K562 (cell line): ENCODE measurements at regions not wholly inside any gene's neighbourhood (a gene's known extent, or its start where the extent isn't known, plus 50 kb on each side); places are given as distances from the start of the nearest gene placed in this dataset.

Source experiments
- ATAC-seq: fragments of 200-7000 bp; cut with Tn5 transposase; 3 replicates; pipeline ENCODE4 v1.9.1; 2020; ENCODE audit warnings: moderate library complexity
- BruUV-seq: library from RNA; stranded (reverse); fragments of 400-500 nt; replicated peaks from 2 replicates; lab custom pipeline; 2021; lab: Mats Ljungman, UMichigan
- CTCF ChIA-PET: fragments of 300-600 bp; formaldehyde crosslinking; extraction: SDS; loops from one replicate; lab custom pipeline; 2021; ENCODE audit warnings: low intra/inter-chr PET ratio; lab: Yijun Ruan, JAX
- POLR2A ChIA-PET: fragments of 300-600, 350-650 bp; sonication (Branson Sonifier 250); formaldehyde crosslinking; extraction: SDS; loops from one replicate; lab custom pipeline; 2021; ENCODE audit warnings: antibody characterized with exemption, inconsistent platforms; lab: Yijun Ruan, JAX
- DNase-seq, 4 experiments: peaks; one replicate each; pipeline versions ENCODE4 v3.0.0 to v3.0.0-alpha.2; 2011 to 2018; ENCODE audit warnings: low spot score in 3 of 4, mixed read lengths in 3 of 4; ENCODE audit errors: extremely low read depth in 1 of 4
- FAIRE-seq: peaks from 2 replicates; lab custom pipeline; 2011; peaks lifted over from hg19 to GRCh38; lab: Jason Lieb, UNC
- H2AFZ ChIP-seq: 2 replicates; pipeline ENCODE4 v1.6.0; 2011; ENCODE audit warnings: low read depth, low read length, control low read depth, inconsistent platforms
- H3K27ac ChIP-seq: fragments of 200-600 bp; 3 replicates; pipeline ENCODE4 v1.8.0; 2011; ENCODE audit warnings: low read depth, mild to moderate bottlenecking, control low read depth, inconsistent platforms, low read length, moderate library complexity, mixed read lengths; ENCODE audit errors: extremely low read depth
- H3K27me3 ChIP-seq, 2 experiments: fragments of 300-600 bp in 1 of 2; 2 replicates in 1 of 2; 3 replicates in 1 of 2; pipeline versions ENCODE4 v1.6.0 to v1.8.0; 2011; ENCODE audit warnings: inconsistent platforms in 2 of 2, low read length in 2 of 2, mild to moderate bottlenecking in 1 of 2, mixed read lengths in 1 of 2, moderate library complexity in 1 of 2; ENCODE audit not compliant: control insufficient read depth in 2 of 2, insufficient read depth in 2 of 2
- H3K36me3 ChIP-seq: fragments of 300-600 bp; 3 replicates; pipeline ENCODE4 v1.8.0; 2011; ENCODE audit warnings: mild to moderate bottlenecking, low read length, inconsistent platforms; ENCODE audit not compliant: control insufficient read depth, insufficient read depth
- H3K4me1 ChIP-seq, 2 experiments: fragments of 200-600 bp in 1 of 2; replicated peaks in 1 of 2; 2 replicates in 1 of 2; 3 replicates in 1 of 2; pipeline versions ENCODE4 v1.5.1 to v1.8.0; 2011; ENCODE audit warnings: inconsistent platforms in 2 of 2, low read length in 2 of 2, mild to moderate bottlenecking in 1 of 2, mixed read lengths in 1 of 2, moderate library complexity in 1 of 2; ENCODE audit not compliant: control insufficient read depth in 2 of 2, insufficient read depth in 2 of 2
- H3K4me2 ChIP-seq: 2 replicates; pipeline ENCODE4 v1.6.1; 2011; ENCODE audit warnings: low read length, control low read depth, inconsistent platforms, mixed read lengths; ENCODE audit not compliant: insufficient read depth
- H3K4me3 ChIP-seq: fragments of 200-600 bp; sonication (generic), shearing (Covaris generic); 2 replicates; pipeline ENCODE4 v1.5.1; 2016; ENCODE audit warnings: control low read depth, inconsistent platforms
- H3K79me2 ChIP-seq: fragments of 200-600 bp; 3 replicates; pipeline ENCODE4 v1.8.0; 2011; ENCODE audit warnings: low read length, inconsistent platforms; ENCODE audit not compliant: control insufficient read depth, insufficient read depth
- H3K9ac ChIP-seq, 2 experiments: 2 replicates each; pipeline versions ENCODE4 v1.6.0 to v1.6.1; 2011; ENCODE audit warnings: low read depth in 2 of 2, low read length in 2 of 2, control low read depth in 1 of 2, inconsistent platforms in 1 of 2, mild to moderate bottlenecking in 1 of 2, mixed read lengths in 1 of 2; ENCODE audit not compliant: insufficient read depth in 1 of 2
- H3K9me1 ChIP-seq: one replicate; pipeline ENCODE4 v1.6.0; 2011; ENCODE audit warnings: inconsistent platforms, mild to moderate bottlenecking, low read length, moderate library complexity; ENCODE audit not compliant: control insufficient read depth, insufficient read depth
- H3K9me3 ChIP-seq: replicated peaks from 2 replicates; pipeline ENCODE4 v1.5.1; 2011; ENCODE audit warnings: low read depth, low read length, inconsistent platforms; ENCODE audit not compliant: control insufficient read depth, insufficient read depth
- H4K20me1 ChIP-seq: replicated peaks from 2 replicates; pipeline ENCODE4 v1.6.1; 2011; ENCODE audit warnings: low read length, inconsistent platforms, mixed read lengths; ENCODE audit not compliant: control insufficient read depth, insufficient read depth
- CBX2 ChIP-seq: fragments of 200-600 bp; sonication (generic); IDR thresholded peaks from one replicate; pipeline ENCODE4 v1.6.1; 2012; ENCODE audit warnings: mild to moderate bottlenecking, low read length, inconsistent platforms; ENCODE audit not compliant: insufficient read depth, poor library complexity, severe bottlenecking
- ELK1 ChIP-seq: sonication (generic); formaldehyde crosslinking; IDR thresholded peaks from 2 replicates; pipeline ENCODE4 v1.8.1; 2022; ENCODE audit warnings: missing genetic modification reagents
- SUPT5H ChIP-seq: fragments of 450-650 bp; IDR thresholded peaks from 2 replicates; pipeline ENCODE4 v1.6.1; 2016
- THRAP3 ChIP-seq: fragments of 450-650 bp; IDR thresholded peaks from 2 replicates; pipeline ENCODE4 v1.6.1; 2016; ENCODE audit warnings: mild to moderate bottlenecking, inconsistent platforms, borderline replicate concordance
- ZNF318 ChIP-seq, 2 experiments: fragments of 450-650 bp; IDR thresholded peaks; 2 replicates each; pipeline ENCODE4 v1.6.1; 2016; ENCODE audit warnings: mild to moderate bottlenecking in 2 of 2, borderline replicate concordance in 1 of 2, low read depth in 1 of 2, moderate library complexity in 1 of 2
- ZNF444 ChIP-seq: fragments of 250-450 bp; sonication (Bioruptor Pico); IDR thresholded peaks from 2 replicates; pipeline ENCODE4 v1.4.0; 2020; ENCODE audit warnings: mild to moderate bottlenecking, moderate library complexity
- ZNF79 ChIP-seq: fragments of 250-450 bp; sonication (Bioruptor Pico); IDR thresholded peaks from 2 replicates; pipeline ENCODE4 v1.4.0; 2020; ENCODE audit warnings: low read depth, mild to moderate bottlenecking, moderate library complexity
- in situ Hi-C: fragments of 300-500 bp; cut with MboI; formaldehyde crosslinking; loops from 4 replicates; pipeline ENCODE4 v1.15.0; 2018; ENCODE audit warnings: inconsistent platforms, mixed read lengths
- intact Hi-C: fragments of 100-400 bp; cut with micrococcal nuclease; formaldehyde crosslinking; loops from 2 replicates; pipeline ENCODE4 v1.14.2; 2022
- TF ChIP-seq, protein P1 (sequence below): fragments of 250-450 bp; sonication (Bioruptor Pico); IDR thresholded peaks from 2 replicates; pipeline ENCODE4 v1.5.1; 2021; ENCODE audit warnings: mild to moderate bottlenecking
- TF ChIP-seq, protein P2 (sequence below), 2 experiments: IDR thresholded peaks; 2 replicates each; pipeline ENCODE4 v1.6.1; 2011; ENCODE audit warnings: borderline replicate concordance in 1 of 2, control low read depth in 1 of 2, low read depth in 1 of 2, low read length in 1 of 2, mild to moderate bottlenecking in 1 of 2, mixed read lengths in 1 of 2, moderate library complexity in 1 of 2; ENCODE audit not compliant: insufficient read depth in 1 of 2, insufficient read length in 1 of 2, poor library complexity in 1 of 2, severe bottlenecking in 1 of 2; ENCODE audit errors: extremely low read depth in 1 of 2

DNA sequence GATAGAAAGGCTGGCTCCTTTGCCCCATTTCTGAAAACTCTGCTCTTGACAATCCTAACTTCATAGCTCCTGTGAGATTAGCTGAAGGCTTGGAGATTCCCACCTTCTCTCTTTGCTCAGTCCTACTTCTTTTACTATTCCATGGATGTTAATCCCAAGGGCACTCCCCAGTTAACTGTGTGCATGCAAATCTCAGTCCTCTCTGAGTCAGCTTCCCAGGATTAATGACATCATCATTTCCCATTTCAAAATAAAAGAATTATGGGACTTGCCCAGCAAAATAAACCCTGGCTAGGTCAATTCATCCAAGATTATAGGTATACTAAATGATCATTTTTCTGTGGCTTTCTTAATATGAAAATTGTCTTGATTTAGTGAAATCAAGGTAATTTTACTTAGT lies 328.6 kb upstream of the NR3C2 start:
- no TSS peak for BruUV-seq
- H3K9ac ChIP-seq: no peak overlapping the region
- no peak for TF ChIP-seq CBX2
- TF ChIP-seq ZNF444: no peak
- TF ChIP-seq, protein P1, sequence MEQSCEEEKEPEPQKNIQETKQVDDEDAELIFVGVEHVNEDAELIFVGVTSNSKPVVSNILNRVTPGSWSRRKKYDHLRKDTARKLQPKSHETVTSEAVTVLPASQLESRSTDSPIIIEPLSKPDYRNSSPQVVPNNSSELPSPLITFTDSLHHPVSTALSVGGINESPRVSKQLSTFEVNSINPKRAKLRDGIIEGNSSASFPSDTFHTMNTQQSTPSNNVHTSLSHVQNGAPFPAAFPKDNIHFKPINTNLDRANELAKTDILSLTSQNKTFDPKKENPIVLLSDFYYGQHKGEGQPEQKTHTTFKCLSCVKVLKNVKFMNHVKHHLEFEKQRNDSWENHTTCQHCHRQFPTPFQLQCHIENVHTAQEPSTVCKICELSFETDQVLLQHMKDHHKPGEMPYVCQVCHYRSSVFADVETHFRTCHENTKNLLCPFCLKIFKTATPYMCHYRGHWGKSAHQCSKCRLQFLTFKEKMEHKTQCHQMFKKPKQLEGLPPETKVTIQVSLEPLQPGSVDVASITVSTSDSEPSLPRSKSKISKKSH: no peak
- TF ChIP-seq, protein P2, sequence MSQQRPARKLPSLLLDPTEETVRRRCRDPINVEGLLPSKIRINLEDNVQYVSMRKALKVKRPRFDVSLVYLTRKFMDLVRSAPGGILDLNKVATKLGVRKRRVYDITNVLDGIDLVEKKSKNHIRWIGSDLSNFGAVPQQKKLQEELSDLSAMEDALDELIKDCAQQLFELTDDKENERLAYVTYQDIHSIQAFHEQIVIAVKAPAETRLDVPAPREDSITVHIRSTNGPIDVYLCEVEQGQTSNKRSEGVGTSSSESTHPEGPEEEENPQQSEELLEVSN (IDR thresholded peaks at IDR 0.05; ENCODE audit: borderline replicate concordance in 1 of 2, extremely low read depth in 1 of 2, insufficient read depth in 1 of 2, insufficient read length in 1 of 2, low read depth in 1 of 2, low read length in 1 of 2, poor library complexity in 1 of 2, severe bottlenecking in 1 of 2): no peak
- no peak for TF ChIP-seq THRAP3
- TF ChIP-seq SUPT5H: no peak
- no peak for TF ChIP-seq ZNF318 (IDR thresholded peaks at IDR 0.05; ENCODE audit: borderline replicate concordance in 1 of 2, low read depth in 1 of 2)
- no peak for TF ChIP-seq ELK1 (CRISPR knock-in tag)
- TF ChIP-seq ZNF79 (CRISPR knock-in tag): no peak
- H3K27ac ChIP-seq: no peak overlapping the region
- H3K9me3 ChIP-seq: no peaks in the 10 kb centered on the region
- H3K4me3 ChIP-seq: no peak overlapping the region
- no peak overlapping the region for H3K4me2 ChIP-seq
- H2AFZ ChIP-seq: no peak overlapping the region
- no peaks in the 10 kb centered on the region for H3K36me3 ChIP-seq
- no peaks in the 10 kb centered on the region for H3K27me3 ChIP-seq
- H3K4me1 ChIP-seq: no peaks in the 10 kb centered on the region
- intact Hi-C loops: no loop called here
- in situ Hi-C loops: no loop called here
- no peaks in the 10 kb centered on the region for H4K20me1 ChIP-seq
- H3K9me1 ChIP-seq: no peaks in the 10 kb centered on the region
- ATAC-seq (no peak), DNase-seq (no peak), FAIRE-seq (no peak)
- H3K79me2 ChIP-seq: no peaks in the 10 kb centered on the region
- CTCF ChIA-PET: no interaction called here
- POLR2A ChIA-PET: no interaction called here
